KMS-11 (cell line): ENCODE measurements at regions not wholly inside any gene's neighbourhood (a gene's known extent, or its start where the extent isn't known, plus 50 kb on each side); places are given as distances from the start of the nearest gene placed in this dataset.

Experiments used
- H2AFZ ChIP-seq: fragments of 200-600 bp; sonication (generic); 2 replicates; pipeline ENCODE4 v1.6.1; 2016; ENCODE audit warnings: antibody characterized with exemption, mixed run types, low read depth
- H3K27ac ChIP-seq: fragments of 200-600 bp; sonication (generic); 2 replicates; pipeline ENCODE4 v1.6.1; 2016; ENCODE audit warnings: mild to moderate bottlenecking, mixed run types
- H3K27me3 ChIP-seq: fragments of 200-600 bp; sonication (generic); 2 replicates; pipeline ENCODE4 v1.6.1; 2017; ENCODE audit warnings: mild to moderate bottlenecking, low read depth, mixed run types, moderate library complexity; ENCODE audit not compliant: insufficient read depth
- H3K36me3 ChIP-seq: fragments of 200-600 bp; sonication (generic); 2 replicates; pipeline ENCODE4 v1.6.1; 2017; ENCODE audit warnings: mild to moderate bottlenecking, mixed run types; ENCODE audit not compliant: insufficient read depth
- H3K4me1 ChIP-seq: fragments of 200-600 bp; sonication (generic); 2 replicates; pipeline ENCODE4 v1.6.1; 2016; ENCODE audit warnings: mild to moderate bottlenecking, low read depth, mixed run types; ENCODE audit not compliant: poor library complexity, severe bottlenecking
- H3K4me2 ChIP-seq: fragments of 200-600 bp; sonication (generic); 2 replicates; pipeline ENCODE4 v1.7.0; 2016; ENCODE audit warnings: mild to moderate bottlenecking, mixed run types
- H3K4me3 ChIP-seq: fragments of 200-600 bp; sonication (generic); IDR thresholded peaks from 2 replicates; pipeline ENCODE4 v1.6.1; 2017; ENCODE audit warnings: low read depth, low read length, mixed read lengths; ENCODE audit not compliant: insufficient read depth
- H3K79me2 ChIP-seq: fragments of 200-600 bp; sonication (generic); 2 replicates; pipeline ENCODE4 v1.6.1; 2016; ENCODE audit warnings: low read depth, mixed run types; ENCODE audit not compliant: insufficient read depth
- H3K9ac ChIP-seq: fragments of 200-600 bp; sonication (generic); 2 replicates; pipeline ENCODE4 v1.6.1; 2016; ENCODE audit warnings: mild to moderate bottlenecking, mixed run types
- H4K20me1 ChIP-seq: fragments of 200-600 bp; sonication (generic); 2 replicates; pipeline ENCODE4 v1.6.1; 2016; ENCODE audit warnings: mild to moderate bottlenecking, mixed run types; ENCODE audit not compliant: insufficient read depth
- TF ChIP-seq, protein P1 (sequence below): fragments of 200-600 bp; sonication (generic); conservative IDR thresholded peaks from 2 replicates; pipeline ENCODE4 v1.6.1; 2017; ENCODE audit warnings: low read depth, mild to moderate bottlenecking, antibody characterized with exemption, low read length, moderate library complexity, mixed read lengths

DNA sequence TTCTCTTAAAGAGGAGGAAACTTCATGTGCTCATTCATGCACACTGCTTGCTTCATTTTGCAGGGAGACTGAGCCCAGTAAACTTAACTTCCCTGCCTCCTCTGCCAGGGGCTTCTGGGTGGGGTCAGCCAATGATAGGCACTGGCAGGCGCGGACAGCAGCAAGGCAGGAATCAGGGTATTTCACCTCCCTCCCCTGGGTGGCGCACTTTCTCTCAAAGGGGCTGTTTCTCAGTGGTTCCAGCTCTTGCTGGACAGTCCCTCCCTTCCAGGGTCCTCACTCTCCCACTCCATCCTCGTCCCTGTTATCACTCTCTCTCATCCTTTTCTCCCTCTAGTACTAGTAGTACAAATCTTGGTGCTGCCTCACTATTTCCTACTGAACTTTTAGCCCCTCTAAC lies 320.5 kb upstream of the ZNF521 start:
- Histone ChIP-seq H2AFZ (no peak overlapping the region), H3K36me3 (no peaks in the 10 kb centered on the region), H3K9ac (no peak overlapping the region), H3K27me3 (no peaks in the 10 kb centered on the region), H3K79me2 (no peaks in the 10 kb centered on the region), H3K4me1 (no peaks in the 10 kb centered on the region), H4K20me1 (no peaks in the 10 kb centered on the region), H3K27ac (no peak overlapping the region), H3K4me3 (no peak overlapping the region), H3K4me2 (no peak overlapping the region)
- TF ChIP-seq, protein P1, sequence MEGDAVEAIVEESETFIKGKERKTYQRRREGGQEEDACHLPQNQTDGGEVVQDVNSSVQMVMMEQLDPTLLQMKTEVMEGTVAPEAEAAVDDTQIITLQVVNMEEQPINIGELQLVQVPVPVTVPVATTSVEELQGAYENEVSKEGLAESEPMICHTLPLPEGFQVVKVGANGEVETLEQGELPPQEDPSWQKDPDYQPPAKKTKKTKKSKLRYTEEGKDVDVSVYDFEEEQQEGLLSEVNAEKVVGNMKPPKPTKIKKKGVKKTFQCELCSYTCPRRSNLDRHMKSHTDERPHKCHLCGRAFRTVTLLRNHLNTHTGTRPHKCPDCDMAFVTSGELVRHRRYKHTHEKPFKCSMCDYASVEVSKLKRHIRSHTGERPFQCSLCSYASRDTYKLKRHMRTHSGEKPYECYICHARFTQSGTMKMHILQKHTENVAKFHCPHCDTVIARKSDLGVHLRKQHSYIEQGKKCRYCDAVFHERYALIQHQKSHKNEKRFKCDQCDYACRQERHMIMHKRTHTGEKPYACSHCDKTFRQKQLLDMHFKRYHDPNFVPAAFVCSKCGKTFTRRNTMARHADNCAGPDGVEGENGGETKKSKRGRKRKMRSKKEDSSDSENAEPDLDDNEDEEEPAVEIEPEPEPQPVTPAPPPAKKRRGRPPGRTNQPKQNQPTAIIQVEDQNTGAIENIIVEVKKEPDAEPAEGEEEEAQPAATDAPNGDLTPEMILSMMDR, result 0 out of 2 replicates have a peak, but pooled peaks have one; percentile 26

DNA sequence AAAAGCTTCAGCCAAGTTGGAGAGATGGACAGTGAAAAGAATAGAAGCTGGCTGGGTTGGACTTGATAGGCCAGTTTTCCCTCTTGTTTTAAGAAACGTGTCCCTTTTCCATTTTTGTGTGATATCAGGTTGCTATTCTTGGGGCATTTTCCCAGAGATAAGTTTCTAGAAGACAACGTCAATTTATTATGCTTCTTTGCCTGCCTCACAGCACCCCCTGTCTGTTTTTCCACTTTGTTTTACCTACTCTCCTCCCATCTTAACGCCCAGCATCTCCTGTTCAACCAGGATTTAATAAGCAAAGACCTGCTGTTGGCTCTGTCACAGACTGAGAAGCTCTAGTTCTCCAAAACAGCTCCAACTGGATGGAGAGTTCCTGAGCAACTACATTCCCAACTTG lies 317.8 kb upstream of the ZNF521 start:
- no peak overlapping the region for H2AFZ ChIP-seq
- H3K79me2 ChIP-seq, result no peaks in the 10 kb centered on the region
- TF ChIP-seq, protein P1, result no peak
- no peak overlapping the region for H3K27ac ChIP-seq
- H4K20me1 ChIP-seq, result no peaks in the 10 kb centered on the region
- H3K9ac ChIP-seq, result no peak overlapping the region
- no peaks in the 10 kb centered on the region for H3K36me3 ChIP-seq
- no peaks in the 10 kb centered on the region for H3K27me3 ChIP-seq
- H3K4me2 ChIP-seq, result no peak overlapping the region
- H3K4me1 ChIP-seq, result no peaks in the 10 kb centered on the region
- no peak overlapping the region for H3K4me3 ChIP-seq

DNA sequence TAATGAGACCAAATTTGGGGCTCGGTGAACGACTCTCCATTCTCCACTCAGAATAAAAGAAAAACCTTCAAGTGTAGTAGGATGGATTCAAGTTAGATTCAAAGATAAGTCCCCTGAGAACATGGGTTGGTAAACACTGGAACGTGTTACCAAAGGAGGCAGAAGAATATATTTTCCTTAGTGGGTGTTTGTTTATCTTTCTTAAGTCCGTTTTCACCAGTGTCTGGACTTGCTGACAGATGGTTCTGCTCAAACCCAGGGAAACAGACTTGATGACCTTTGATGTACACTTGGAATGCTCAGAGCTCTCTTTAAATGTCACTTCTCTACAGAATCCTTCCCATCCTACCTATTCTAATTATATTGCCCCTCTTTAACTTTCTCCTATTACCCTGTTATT lies 310.3 kb upstream of the ZNF521 start:
- Histone ChIP-seq H3K4me3 (no peak overlapping the region), H2AFZ (no peak overlapping the region), H3K79me2 (no peaks in the 10 kb centered on the region), H4K20me1 (no peaks in the 10 kb centered on the region), H3K27ac (no peak overlapping the region), H3K4me2 (no peak overlapping the region), H3K27me3 (no peaks in the 10 kb centered on the region), H3K36me3 (no peaks in the 10 kb centered on the region), H3K9ac (no peak overlapping the region), H3K4me1 (no peaks in the 10 kb centered on the region)
- TF ChIP-seq, protein P1, result no peak

DNA sequence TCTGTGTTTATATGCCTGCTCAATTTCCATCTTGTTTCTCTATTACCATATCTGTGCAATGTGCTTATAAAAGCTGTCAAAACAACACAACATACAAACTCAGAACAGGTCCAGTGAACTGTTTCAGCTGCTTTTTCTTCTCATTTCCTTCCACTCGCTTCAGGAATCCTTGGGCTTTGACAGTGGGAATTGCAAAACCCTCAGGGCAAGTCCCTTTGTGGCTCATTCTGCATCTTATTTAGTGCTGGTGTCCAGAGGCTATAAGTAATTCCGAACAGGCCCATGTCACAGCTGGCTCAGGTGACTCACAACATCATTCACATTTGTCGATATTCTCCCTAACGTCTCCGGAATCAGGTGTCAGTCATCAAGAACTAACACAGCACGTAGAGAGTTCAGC lies 309.9 kb upstream of the ZNF521 start:
- Histone ChIP-seq H3K36me3 (no peaks in the 10 kb centered on the region), H3K9ac (no peak overlapping the region), H3K4me1 (no peaks in the 10 kb centered on the region), H3K27ac (no peak overlapping the region), H3K4me2 (no peak overlapping the region), H3K27me3 (no peaks in the 10 kb centered on the region), H2AFZ (no peak overlapping the region), H3K79me2 (no peaks in the 10 kb centered on the region), H4K20me1 (no peaks in the 10 kb centered on the region), H3K4me3 (no peak overlapping the region)
- TF ChIP-seq, protein P1, result no peak
